Astrocyte (in vitro differentiated cells and primary cell): ENCODE measurements at regions not wholly inside any gene's neighbourhood (a gene's known extent, or its start where the extent isn't known, plus 50 kb on each side); places are given as distances from the start of the nearest gene placed in this dataset.
A peak's percentile ranks its signal among the peaks of the same experiment; 100 is the strongest.

Experiments
- DNase-seq: peaks from one replicate; pipeline ENCODE4 v3.0.0-alpha.2; 2010; ENCODE audit warnings: low read depth
- FAIRE-seq: peaks from 2 replicates; lab custom pipeline; 2011; peaks lifted over from hg19 to GRCh38; lab: Jason Lieb, UNC
- H2AFZ ChIP-seq: 2 replicates; pipeline ENCODE4 v1.6.0; 2012; ENCODE audit warnings: low read depth, low read length, inconsistent platforms
- H3K27ac ChIP-seq: 2 replicates; pipeline ENCODE4 v1.5.1; 2011; ENCODE audit warnings: low read depth, low read length, inconsistent platforms
- H3K27me3 ChIP-seq: 2 replicates; pipeline ENCODE4 v1.6.0; 2011; ENCODE audit warnings: low read length, inconsistent platforms; ENCODE audit not compliant: insufficient read depth
- H3K36me3 ChIP-seq: 2 replicates; pipeline ENCODE4 v1.5.1; 2011; ENCODE audit warnings: low read length, inconsistent platforms; ENCODE audit not compliant: insufficient read depth
- H3K4me1 ChIP-seq: 2 replicates; pipeline ENCODE4 v1.5.1; 2011; ENCODE audit warnings: low read length, inconsistent platforms; ENCODE audit not compliant: insufficient read depth
- H3K4me2 ChIP-seq: 2 replicates; pipeline ENCODE4 v1.6.0; 2012; ENCODE audit warnings: low read length, inconsistent platforms
- H3K4me3 ChIP-seq: 2 replicates; pipeline ENCODE4 v1.5.1; 2011; ENCODE audit warnings: low read depth, mild to moderate bottlenecking, low read length, inconsistent platforms; ENCODE audit not compliant: insufficient read depth
- H3K79me2 ChIP-seq: 2 replicates; pipeline ENCODE4 v1.6.0; 2012; ENCODE audit warnings: mild to moderate bottlenecking, low read length, inconsistent platforms; ENCODE audit not compliant: insufficient read depth
- H3K9ac ChIP-seq: 2 replicates; pipeline ENCODE4 v1.6.0; 2012; ENCODE audit warnings: mild to moderate bottlenecking, low read length, inconsistent platforms
- H3K9me3 ChIP-seq: 2 replicates; pipeline ENCODE4 v1.5.1; 2012; ENCODE audit warnings: low read depth, mild to moderate bottlenecking, low read length, inconsistent platforms; ENCODE audit not compliant: insufficient read depth
- H4K20me1 ChIP-seq: 2 replicates; pipeline ENCODE4 v1.6.0; 2012; ENCODE audit warnings: low read length, inconsistent platforms; ENCODE audit not compliant: insufficient read depth
- H3K27ac Mint-ChIP-seq: one replicate; pipeline ENCODE4 v1.8.0; 2021; ENCODE audit warnings: mild to moderate bottlenecking, mixed read lengths; ENCODE audit not compliant: unreplicated experiment
- H3K27me3 Mint-ChIP-seq: one replicate; pipeline ENCODE4 v1.8.0; 2021; ENCODE audit warnings: low read depth, mixed read lengths; ENCODE audit not compliant: unreplicated experiment
- H3K36me3 Mint-ChIP-seq: one replicate; pipeline ENCODE4 v1.8.0; 2021; ENCODE audit warnings: low read depth, mixed read lengths; ENCODE audit not compliant: unreplicated experiment
- H3K4me1 Mint-ChIP-seq: one replicate; pipeline ENCODE4 v1.8.0; 2021; ENCODE audit warnings: low read depth, mixed read lengths; ENCODE audit not compliant: unreplicated experiment
- H3K4me3 Mint-ChIP-seq: one replicate; pipeline ENCODE4 v1.8.0; 2021; ENCODE audit warnings: mild to moderate bottlenecking, moderate library complexity, mixed read lengths; ENCODE audit not compliant: unreplicated experiment
- H3K9me3 Mint-ChIP-seq: one replicate; pipeline ENCODE4 v1.8.0; 2021; ENCODE audit warnings: mild to moderate bottlenecking, mixed read lengths; ENCODE audit not compliant: unreplicated experiment
- CTCF ChIP-seq: IDR thresholded peaks from 2 replicates; pipeline ENCODE4 v1.5.1; 2011; ENCODE audit warnings: low read depth, mild to moderate bottlenecking, inconsistent platforms, low read length, moderate library complexity; ENCODE audit not compliant: insufficient read depth
- EZH2 ChIP-seq: IDR thresholded peaks from 2 replicates; pipeline ENCODE4 v1.6.1; 2012; ENCODE audit warnings: mild to moderate bottlenecking, low read length, inconsistent platforms; ENCODE audit not compliant: insufficient read depth

- H3K4me2 ChIP-seq = no peak overlapping the region
- H2AFZ ChIP-seq = no peak overlapping the region
- H4K20me1 ChIP-seq = no peaks in the 10 kb centered on the region
- no peaks in the 10 kb centered on the region for H3K79me2 ChIP-seq
- H3K27ac ChIP-seq = no peak overlapping the region
- no peak overlapping the region for H3K9ac ChIP-seq
- no peaks in the 10 kb centered on the region for H3K9me3 Mint-ChIP-seq
- DNase-seq (no peak), FAIRE-seq (no peak)
- H3K4me1 ChIP-seq = no peaks in the 10 kb centered on the region
- H3K4me1 Mint-ChIP-seq = peaks cover 7% of the 10 kb centered on the region
- no peak overlapping the region for H3K4me3 ChIP-seq
- no peak overlapping the region for H3K4me3 Mint-ChIP-seq
- H3K27me3 ChIP-seq = no peaks in the 10 kb centered on the region
- no peaks in the 10 kb centered on the region for H3K9me3 ChIP-seq
- no peak overlapping the region for H3K27ac Mint-ChIP-seq
- H3K36me3 ChIP-seq = no peaks in the 10 kb centered on the region
- TF ChIP-seq EZH2 (no peak), CTCF (no peak)
- no peaks in the 10 kb centered on the region for H3K27me3 Mint-ChIP-seq
- H3K36me3 Mint-ChIP-seq = no peaks in the 10 kb centered on the region
Observed at GRCh38 chr4:32876546-32876945, 2156.4 kb downstream of the PCDH7 start.

GRCh38 chr4:32879913-32880312, 2159.7 kb downstream of the PCDH7 start:
- Histone ChIP-seq H3K4me1 (no peaks in the 10 kb centered on the region), H3K4me3 (no peak overlapping the region), H3K27me3 (no peaks in the 10 kb centered on the region), H3K79me2 (no peaks in the 10 kb centered on the region), H3K4me2 (no peak overlapping the region), H2AFZ (no peak overlapping the region), H4K20me1 (no peaks in the 10 kb centered on the region), H3K27ac (no peak overlapping the region), H3K9me3 (no peaks in the 10 kb centered on the region), H3K36me3 (no peaks in the 10 kb centered on the region), H3K9ac (no peak overlapping the region)
- Mint-ChIP-seq H3K36me3 (no peaks in the 10 kb centered on the region), H3K27me3 (no peaks in the 10 kb centered on the region), H3K9me3 (no peaks in the 10 kb centered on the region), H3K4me1 (peaks cover 20% of the 10 kb centered on the region), H3K4me3 (no peak overlapping the region), H3K27ac (no peak overlapping the region)
- no peak for DNase-seq
- TF ChIP-seq CTCF (no peak), EZH2 (no peak)
- no peak for FAIRE-seq

- H3K4me3 ChIP-seq = no peak overlapping the region
- FAIRE-seq = no peak
Observed at GRCh38 chr4:32884198-32884597, 2164.0 kb downstream of the PCDH7 start.

More at GRCh38 chr4:32884198-32884597, 2164.0 kb downstream of the PCDH7 start:
- Mint-ChIP-seq H3K4me3 (no peak overlapping the region), H3K9me3 (no peaks in the 10 kb centered on the region), H3K36me3 (no peaks in the 10 kb centered on the region), H3K27me3 (no peaks in the 10 kb centered on the region), H3K27ac (no peak overlapping the region), H3K4me1 (peaks cover 12% of the 10 kb centered on the region)
- H3K4me2 ChIP-seq = no peak overlapping the region
- peak; percentile 24 for DNase-seq
- H3K36me3 ChIP-seq = no peaks in the 10 kb centered on the region
- H3K27ac ChIP-seq = no peak overlapping the region
- H3K4me1 ChIP-seq = no peaks in the 10 kb centered on the region
- H4K20me1 ChIP-seq = no peaks in the 10 kb centered on the region
- no peak overlapping the region for H2AFZ ChIP-seq
- H3K27me3 ChIP-seq = no peaks in the 10 kb centered on the region
- no peaks in the 10 kb centered on the region for H3K79me2 ChIP-seq
- TF ChIP-seq CTCF (no peak), EZH2 (no peak)
- H3K9me3 ChIP-seq = no peaks in the 10 kb centered on the region
- H3K9ac ChIP-seq = no peak overlapping the region
